ENCODE measurements at regions not wholly inside any gene's neighbourhood (a gene's known extent, or its start where the extent isn't known, plus 50 kb on each side); places are given as distances from the start of the nearest gene placed in this dataset.

GRCh38 chr6:15073883-15074465, 171.9 kb upstream of the JARID2 start:
- no peak for TF ChIP-seq CTCF (conservative IDR thresholded peaks at IDR 0.05)
- Mint-ChIP-seq H3K27me3 (ENCODE audit: low read depth) (no peaks in the 10 kb centered on the region), H3K36me3 (ENCODE audit: low read depth) (no peaks in the 10 kb centered on the region), H3K4me3 (no peak overlapping the region), H3K9me3 (no peaks in the 10 kb centered on the region), H3K27ac (ENCODE audit: unreplicated experiment) (no peak overlapping the region), H3K4me1 (peaks cover 6% of the 10 kb centered on the region)
- no peak for DNase-seq (ENCODE audit: low read depth, low spot score)

- no peaks in the 10 kb centered on the region for H3K27me3 Mint-ChIP-seq (ENCODE audit: low read depth)
- no peak for TF ChIP-seq CTCF (conservative IDR thresholded peaks at IDR 0.05)
- peaks cover 14% of the 10 kb centered on the region for H3K4me1 Mint-ChIP-seq
- H3K36me3 Mint-ChIP-seq (ENCODE audit: low read depth) = no peaks in the 10 kb centered on the region
- no peak for DNase-seq (ENCODE audit: low read depth, low spot score)
- H3K9me3 Mint-ChIP-seq = no peaks in the 10 kb centered on the region
- no peak overlapping the region for H3K27ac Mint-ChIP-seq (ENCODE audit: unreplicated experiment)
- H3K4me3 Mint-ChIP-seq = no peak overlapping the region
Measured at GRCh38 chr6:15074806-15075205, 171.1 kb upstream of the JARID2 start.

GRCh38 chr6:15076565-15076964, 169.3 kb upstream of the JARID2 start:
- Mint-ChIP-seq H3K27ac (ENCODE audit: unreplicated experiment) (no peak overlapping the region), H3K4me1 (peaks cover 15% of the 10 kb centered on the region), H3K27me3 (ENCODE audit: low read depth) (no peaks in the 10 kb centered on the region), H3K4me3 (no peak overlapping the region), H3K36me3 (ENCODE audit: low read depth) (no peaks in the 10 kb centered on the region), H3K9me3 (no peaks in the 10 kb centered on the region)
- DNase-seq (ENCODE audit: low read depth, low spot score) = no peak
- TF ChIP-seq CTCF (conservative IDR thresholded peaks at IDR 0.05) = no peak

DNA sequence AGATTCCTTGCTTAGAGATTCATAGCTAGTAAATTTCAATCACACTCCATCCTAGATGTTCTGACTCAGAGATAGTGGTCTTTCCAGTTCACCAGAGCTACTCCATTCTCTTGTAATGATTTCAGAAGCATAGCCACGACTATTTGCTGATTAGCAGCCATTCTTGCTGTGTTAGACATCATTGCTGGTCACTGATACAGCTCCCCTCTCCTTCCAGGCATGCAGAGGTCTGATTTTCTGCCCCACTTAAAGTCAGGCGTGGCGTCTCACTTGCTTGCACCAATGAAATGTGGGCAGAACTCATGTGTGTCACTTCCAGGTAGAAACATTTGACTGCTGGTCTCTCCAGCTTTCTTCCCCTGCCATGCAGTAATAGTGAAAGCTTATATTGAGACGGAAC, 168.9 kb upstream of the JARID2 start:
- Mint-ChIP-seq H3K4me1 (peaks cover 15% of the 10 kb centered on the region), H3K9me3 (no peaks in the 10 kb centered on the region), H3K27ac (ENCODE audit: unreplicated experiment) (no peak overlapping the region), H3K36me3 (ENCODE audit: low read depth) (no peaks in the 10 kb centered on the region), H3K27me3 (ENCODE audit: low read depth) (no peaks in the 10 kb centered on the region), H3K4me3 (no peak overlapping the region)
- TF ChIP-seq CTCF (conservative IDR thresholded peaks at IDR 0.05) = no peak
- DNase-seq (ENCODE audit: low read depth, low spot score) = no peak

DNA sequence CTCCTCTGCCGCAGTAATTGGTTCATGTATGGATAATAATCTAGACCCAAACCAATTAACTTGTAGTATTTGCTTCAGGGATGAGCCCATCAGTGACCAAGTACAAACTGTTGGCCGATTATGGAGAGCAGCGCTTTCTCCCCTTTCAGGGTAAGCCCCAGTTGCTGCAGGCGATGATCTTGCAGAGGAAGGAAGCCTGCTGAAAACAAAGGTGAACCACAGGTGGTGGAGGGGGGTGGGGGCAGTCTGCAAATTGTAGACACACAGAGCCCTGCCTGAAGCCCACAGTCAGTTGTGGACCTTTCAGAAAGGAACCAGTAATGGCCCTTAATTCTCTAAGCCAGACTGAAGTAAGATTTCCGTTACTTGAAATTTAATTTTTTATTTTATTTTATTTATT, 167.9 kb upstream of the JARID2 start:
- Mint-ChIP-seq H3K36me3 (ENCODE audit: low read depth) (no peaks in the 10 kb centered on the region), H3K9me3 (no peaks in the 10 kb centered on the region), H3K4me3 (no peak overlapping the region), H3K27me3 (ENCODE audit: low read depth) (no peaks in the 10 kb centered on the region), H3K27ac (ENCODE audit: unreplicated experiment) (no peak overlapping the region), H3K4me1 (peaks cover 15% of the 10 kb centered on the region)
- no peak for TF ChIP-seq CTCF (conservative IDR thresholded peaks at IDR 0.05)
- DNase-seq (ENCODE audit: low read depth, low spot score) = no peak
